Smooth muscle cell of the brain vasculature (primary cell): ENCODE measurements at regions not wholly inside any gene's neighbourhood (a gene's known extent, or its start where the extent isn't known, plus 50 kb on each side); places are given as distances from the start of the nearest gene placed in this dataset.
"Not testable (repeated sequence)": the region's sequence is repeated elsewhere in the genome, so short reads cannot be mapped to it uniquely, and the experiment has no call there.

Experiments used
- DNase-seq: peaks from one replicate; pipeline ENCODE4 v3.0.0-alpha.2; 2012; ENCODE audit warnings: low read depth, low spot score

DNA sequence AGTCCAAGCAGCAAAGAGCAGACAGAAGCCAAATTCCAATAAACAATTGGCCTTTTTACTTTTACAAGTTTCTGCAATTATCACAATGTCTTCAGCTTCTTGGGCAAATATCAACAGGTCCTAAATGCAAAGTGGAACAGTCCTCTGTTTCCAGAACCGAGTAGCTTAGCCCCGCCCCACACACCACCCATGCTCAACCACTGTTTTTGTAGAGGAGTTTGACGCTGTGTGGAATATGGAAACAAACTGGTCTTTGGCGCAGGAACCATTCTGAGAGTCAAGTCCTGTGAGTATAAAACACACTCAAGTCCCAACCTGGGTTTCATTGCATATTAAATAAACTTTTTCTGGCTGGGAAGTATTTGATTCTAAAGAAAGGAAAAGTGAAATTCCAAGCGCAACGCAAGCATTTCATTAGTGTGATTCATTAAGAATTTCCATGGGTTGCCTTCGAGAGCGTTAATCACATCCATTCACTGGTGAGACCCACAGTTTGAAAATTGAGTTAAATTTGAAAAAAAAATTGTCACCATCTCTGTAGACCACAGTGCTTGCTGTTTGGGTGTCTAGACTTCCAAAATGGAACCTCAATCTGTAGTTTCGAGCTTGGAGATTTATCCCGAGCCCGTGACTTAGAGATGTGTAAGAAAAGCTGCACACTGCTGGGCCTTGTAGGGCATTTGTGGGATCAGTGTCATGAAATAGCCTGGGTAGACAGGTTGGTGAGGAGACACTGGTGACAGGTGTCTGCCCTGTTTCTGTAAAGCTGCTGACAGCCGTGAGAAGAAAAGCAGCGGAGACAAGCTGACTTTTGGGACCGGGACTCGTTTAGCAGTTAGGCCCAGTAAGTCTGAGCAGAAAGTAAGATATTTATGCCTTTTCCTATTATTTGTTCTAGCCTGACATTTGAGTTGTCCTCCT lies 96.1 kb downstream of the DAD1 start:
- no peak for DNase-seq

DNA sequence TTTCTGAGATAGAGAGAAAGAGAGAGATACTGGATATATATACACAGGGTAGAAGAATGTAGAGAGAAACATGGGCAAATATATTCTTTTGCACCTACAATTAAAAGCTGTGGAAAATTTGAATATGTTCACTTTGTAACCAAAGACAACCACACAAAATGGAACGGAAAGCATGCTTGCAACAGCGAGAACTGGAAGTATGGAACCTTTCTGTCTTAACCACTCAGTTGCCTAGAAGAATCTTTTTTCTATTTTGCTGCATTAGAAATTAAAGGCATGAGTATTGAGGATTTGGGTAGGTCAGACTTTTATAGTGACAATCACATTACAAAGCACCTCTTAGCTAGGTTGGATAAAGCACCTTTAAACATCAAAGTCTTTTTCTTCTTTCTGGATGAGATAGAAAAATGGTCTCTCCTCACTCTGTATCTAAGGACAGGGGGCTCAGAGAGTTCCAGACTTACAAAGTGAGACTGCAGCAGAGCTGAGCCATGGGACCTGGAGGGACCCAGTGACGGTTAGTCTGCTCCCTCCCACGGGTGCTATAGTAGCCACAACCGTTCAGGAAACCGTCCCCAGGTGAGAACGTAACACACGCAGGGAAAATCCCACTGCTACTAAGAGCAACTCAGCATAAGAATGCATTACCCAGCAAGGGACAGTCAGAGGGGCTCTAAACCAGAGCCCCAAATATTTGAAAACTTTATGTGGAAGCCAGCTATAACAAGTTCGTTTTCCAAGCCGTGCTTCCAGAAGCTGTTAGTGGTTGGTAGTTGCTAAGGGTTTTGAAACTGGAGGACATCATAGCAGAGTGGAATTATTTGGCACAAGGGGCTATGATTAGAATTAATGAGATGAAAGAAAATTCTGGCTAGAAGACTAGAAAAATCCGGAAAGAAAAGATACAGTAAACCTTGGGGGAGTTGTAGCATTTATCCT lies 97.1 kb downstream of the DAD1 start:
- DNase-seq = no peak

DNA sequence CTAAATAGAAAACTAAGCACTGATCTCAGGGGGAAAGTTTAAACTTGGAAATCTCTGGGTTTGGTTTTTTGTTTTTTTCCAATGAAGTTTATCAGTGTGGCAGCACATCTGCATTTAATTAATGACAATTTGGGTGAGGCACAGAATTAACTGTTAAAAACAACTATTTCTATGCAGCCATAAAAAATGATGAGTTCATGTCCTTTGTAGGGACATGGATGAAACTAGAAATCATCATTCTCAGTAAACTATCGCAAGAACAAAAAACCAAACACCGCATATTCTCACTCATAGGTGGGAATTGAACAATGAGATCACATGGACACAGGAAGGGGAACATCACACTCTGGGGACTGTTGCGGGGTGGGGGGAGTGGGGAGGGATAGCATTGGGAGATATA lies 98.0 kb downstream of the DAD1 start:
- DNase-seq = not testable (repeated sequence)

GRCh38 chr14:22489957-22490950 lies 98.8 kb downstream of the DAD1 start:
- no peak for DNase-seq

- DNase-seq = no peak
Measured at GRCh38 chr14:22489244-22489545, 99.8 kb downstream of the DAD1 start.

- no peak for DNase-seq
Measured at GRCh38 chr14:22488522-22489243, 100.3 kb downstream of the DAD1 start.

- DNase-seq = no peak
Measured at GRCh38 chr14:22487941-22488340, 101.1 kb downstream of the DAD1 start.

- DNase-seq = no peak
Measured at GRCh38 chr14:22487401-22487800, 101.6 kb downstream of the DAD1 start.

DNA sequence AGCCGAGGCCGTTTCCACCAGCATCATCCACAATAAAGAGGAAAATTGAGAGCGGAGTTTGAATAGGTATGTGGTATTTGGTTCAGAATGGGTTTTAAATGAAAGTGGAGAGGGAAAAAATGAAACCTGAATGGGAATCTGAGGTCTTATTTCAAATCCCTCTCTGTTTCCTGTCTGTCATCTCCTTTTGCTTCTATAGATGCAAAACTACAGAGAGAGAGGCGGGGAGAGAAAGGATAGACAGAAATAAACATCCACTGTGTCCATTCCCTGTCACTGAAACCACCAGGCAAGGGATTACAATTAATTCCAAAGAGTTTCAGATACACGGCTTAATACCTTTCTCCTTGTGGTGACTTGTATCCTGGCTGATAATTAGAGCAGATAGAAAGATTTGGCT lies 102.3 kb downstream of the DAD1 start:
- DNase-seq = no peak

- no peak for DNase-seq
Measured at GRCh38 chr14:22485649-22486048, 103.4 kb downstream of the DAD1 start.

DNA sequence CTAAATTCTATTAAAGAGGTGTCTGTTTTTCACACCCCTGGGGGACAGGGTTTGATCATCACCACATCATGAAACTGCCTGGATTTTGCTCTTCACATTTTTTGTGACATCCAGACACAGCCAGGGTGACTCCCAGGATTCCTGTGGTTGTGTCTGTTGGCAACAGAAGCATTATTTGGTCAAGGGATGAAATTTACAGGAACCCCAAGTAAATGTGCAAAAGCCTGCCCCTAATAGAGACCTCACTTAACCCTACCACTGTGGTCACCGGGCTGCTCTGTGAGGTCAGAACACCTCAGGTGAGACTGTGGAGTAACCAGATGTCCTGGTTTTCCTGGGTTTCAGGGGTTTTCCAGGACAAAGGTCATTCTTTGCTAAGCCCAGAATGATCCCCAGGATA lies 103.8 kb downstream of the DAD1 start:
- DNase-seq = no peak

- no peak for DNase-seq
Measured at GRCh38 chr14:22484632-22485031, 104.4 kb downstream of the DAD1 start.

- no peak for DNase-seq
Measured at GRCh38 chr14:22483863-22484593, 105.0 kb downstream of the DAD1 start.

DNA sequence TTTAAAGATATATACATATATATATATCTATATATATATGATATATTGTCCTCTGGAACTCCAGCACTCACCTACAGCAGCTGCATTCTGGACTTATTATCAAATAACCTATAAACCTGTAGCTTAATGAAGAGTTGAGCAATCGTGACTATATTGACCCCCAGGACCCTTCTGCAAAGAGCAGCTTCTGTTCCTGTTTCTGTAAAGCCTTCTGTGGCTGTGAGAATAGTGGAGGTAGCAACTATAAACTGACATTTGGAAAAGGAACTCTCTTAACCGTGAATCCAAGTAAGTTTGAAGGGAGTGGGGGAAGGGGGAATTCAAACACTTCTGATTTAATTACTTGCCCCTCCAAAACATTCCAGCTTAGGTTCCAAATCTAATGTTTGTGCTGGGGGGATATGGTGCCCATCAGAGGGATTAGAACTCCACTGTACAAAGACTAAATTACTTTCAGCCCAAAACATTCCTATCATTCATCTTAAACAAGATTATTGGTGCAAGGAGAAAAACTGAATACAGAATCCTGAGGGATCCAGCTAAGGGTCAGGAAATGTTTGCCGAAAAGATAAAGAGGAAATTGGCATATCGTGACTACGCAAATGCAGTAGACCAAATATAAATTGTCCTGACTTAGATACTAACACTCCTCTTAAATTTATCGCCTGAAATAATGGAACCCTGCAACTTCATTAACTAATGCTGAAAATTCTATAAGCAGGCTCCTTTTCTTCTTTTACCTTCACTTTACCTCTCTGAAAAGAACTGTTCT lies 106.1 kb downstream of the DAD1 start:
- no peak for DNase-seq

- DNase-seq = no peak
Measured at GRCh38 chr14:22482085-22482694, 106.8 kb downstream of the DAD1 start.

DNA sequence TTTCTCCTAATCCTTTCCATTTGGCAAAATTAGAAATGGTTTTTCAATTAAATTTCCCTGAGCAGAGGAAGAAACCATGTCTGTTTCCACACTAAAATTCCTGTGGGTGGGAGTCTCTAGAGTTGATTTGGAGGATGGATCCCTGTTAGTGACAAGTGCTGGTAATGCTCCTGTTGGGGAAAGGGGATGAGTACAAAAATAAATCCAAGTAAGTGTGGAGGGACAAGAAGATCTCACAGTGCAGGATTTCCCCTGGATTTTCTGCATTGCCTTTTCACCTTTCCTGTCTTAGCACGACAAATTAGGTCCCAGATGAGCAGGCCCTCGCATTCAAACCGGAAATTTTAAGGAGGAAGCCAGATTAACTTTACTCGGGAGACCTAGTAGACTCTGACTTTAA lies 107.5 kb downstream of the DAD1 start:
- DNase-seq = no peak

DNA sequence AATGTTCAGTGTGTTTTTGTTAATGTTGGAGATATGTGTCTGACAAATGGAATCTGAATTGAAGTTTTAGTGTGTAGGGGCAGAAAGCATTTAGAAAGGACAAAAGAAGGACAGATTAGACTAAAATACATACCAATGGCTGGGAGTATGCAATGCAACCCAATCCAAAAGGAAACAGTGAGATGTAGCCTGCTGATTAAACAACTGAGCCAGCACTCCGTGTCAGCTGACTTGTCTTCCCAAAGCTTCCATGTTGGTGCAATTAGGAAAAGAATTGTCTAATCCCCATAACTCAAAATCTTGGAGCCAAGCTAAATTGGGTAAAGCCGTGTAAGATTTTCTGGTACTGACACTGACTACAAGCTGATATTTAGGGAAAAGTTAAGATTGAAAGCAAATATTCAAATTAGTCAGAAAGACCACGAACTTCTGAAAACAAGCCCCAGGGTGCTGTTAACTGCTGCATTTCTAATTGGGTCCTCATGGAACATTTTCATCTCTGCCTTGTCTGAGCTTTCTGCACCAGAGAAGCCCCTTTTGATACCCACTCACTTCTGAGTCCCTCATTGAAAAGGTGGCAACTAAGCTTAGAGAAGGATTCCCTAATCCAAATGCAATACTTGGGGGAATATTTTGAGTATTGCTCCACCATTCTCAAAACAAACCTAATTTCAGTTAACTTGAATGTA lies 109.1 kb downstream of the DAD1 start:
- DNase-seq = no peak

DNA sequence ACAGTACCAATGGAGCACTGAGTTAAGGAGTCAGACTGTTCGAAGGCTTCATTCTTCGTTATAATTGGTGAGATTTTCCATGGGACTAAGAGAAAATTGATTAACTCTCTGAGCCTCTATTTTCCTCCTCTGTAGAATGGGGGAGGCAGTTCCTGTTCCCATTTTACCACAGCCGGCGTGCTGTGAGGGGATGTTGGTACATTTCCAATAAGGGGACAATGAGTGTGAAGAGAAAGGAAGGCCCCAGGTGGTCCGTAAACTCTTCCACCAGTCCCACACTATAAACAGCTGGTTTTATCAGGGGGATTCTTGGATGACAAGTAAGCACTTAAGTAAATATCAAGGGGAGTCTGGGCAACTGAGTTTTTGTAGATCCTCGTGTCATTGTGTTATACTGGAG lies 109.9 kb downstream of the DAD1 start:
- DNase-seq = no peak
